Choroid plexus epithelial cell (primary cell): ENCODE measurements at regions not wholly inside any gene's neighbourhood (a gene's known extent, or its start where the extent isn't known, plus 50 kb on each side); places are given as distances from the start of the nearest gene placed in this dataset.
A peak's percentile ranks its signal among the peaks of the same experiment; 100 is the strongest.

Experiments
- DNase-seq: peaks from one replicate; pipeline ENCODE4 v3.0.0-alpha.2; 2010; ENCODE audit warnings: low read depth
- H3K4me3 ChIP-seq: 2 replicates; pipeline ENCODE4 v1.5.1; 2011; ENCODE audit warnings: low read depth, mild to moderate bottlenecking, control low read depth, low read length, moderate library complexity
- CTCF ChIP-seq: conservative IDR thresholded peaks from 2 replicates; pipeline ENCODE4 v1.5.1; 2011; ENCODE audit warnings: low read depth, mild to moderate bottlenecking, control low read depth, inconsistent platforms, low read length, moderate library complexity

- no peak for TF ChIP-seq CTCF
- DNase-seq = peak; percentile 87
- no peak overlapping the region for H3K4me3 ChIP-seq
These were observed 243.0 kb upstream of the TMTC1 start for GRCh38 chr12:30026621-30027234.

GRCh38 chr12:30025317-30025716, 241.6 kb upstream of the TMTC1 start:
- no peak for DNase-seq
- TF ChIP-seq CTCF = no peak
- H3K4me3 ChIP-seq = no peak overlapping the region

- no peak overlapping the region for H3K4me3 ChIP-seq
- TF ChIP-seq CTCF = no peak
- no peak for DNase-seq
These were observed 239.4 kb upstream of the TMTC1 start for GRCh38 chr12:30023186-30023585.

- no peak for TF ChIP-seq CTCF
- peak; percentile 78 for DNase-seq
- H3K4me3 ChIP-seq = no peak overlapping the region
These were observed 237.5 kb upstream of the TMTC1 start for GRCh38 chr12:30021051-30021833.

- peak; percentile 28 for DNase-seq
- no peak for TF ChIP-seq CTCF
- no peak overlapping the region for H3K4me3 ChIP-seq
These were observed 235.8 kb upstream of the TMTC1 start for GRCh38 chr12:30019366-30020140.

- no peak for DNase-seq
- TF ChIP-seq CTCF = no peak
- no peak overlapping the region for H3K4me3 ChIP-seq
These were observed 232.9 kb upstream of the TMTC1 start for GRCh38 chr12:30016540-30017055.
